H9 (cell line): ENCODE measurements at regions not wholly inside any gene's neighbourhood (a gene's known extent, or its start where the extent isn't known, plus 50 kb on each side); places are given as distances from the start of the nearest gene placed in this dataset.

Experiments
- DNase-seq: peaks from one replicate; pipeline ENCODE4 v3.0.0-alpha.2; 2017
- H2AFZ ChIP-seq: one replicate; pipeline ENCODE4 v1.6.1; 2013; ENCODE audit warnings: mild to moderate bottlenecking, low read length, control low read depth, moderate library complexity
- H2AK5ac ChIP-seq: 2 replicates; pipeline ENCODE4 v1.6.1; 2013; ENCODE audit warnings: low read length, control low read depth, mixed read lengths; ENCODE audit not compliant: insufficient read length
- H2BK120ac ChIP-seq: one replicate; pipeline ENCODE4 v1.6.1; 2013; ENCODE audit warnings: low read depth, mild to moderate bottlenecking, low read length, control low read depth, inconsistent platforms; ENCODE audit not compliant: poor library complexity, severe bottlenecking
- H2BK12ac ChIP-seq: 2 replicates; pipeline ENCODE4 v1.6.1; 2013; ENCODE audit warnings: low read length, control low read depth, mixed read lengths, low read depth; ENCODE audit not compliant: insufficient read length
- H2BK15ac ChIP-seq: 2 replicates; pipeline ENCODE4 v1.6.1; 2013; ENCODE audit warnings: low read depth, low read length, control low read depth
- H2BK20ac ChIP-seq: one replicate; pipeline ENCODE4 v1.6.1; 2013; ENCODE audit warnings: low read depth, mild to moderate bottlenecking, low read length, control low read depth, inconsistent platforms; ENCODE audit not compliant: poor library complexity, severe bottlenecking
- H2BK5ac ChIP-seq: 2 replicates; pipeline ENCODE4 v1.6.1; 2013; ENCODE audit warnings: low read length, control low read depth, mixed read lengths; ENCODE audit not compliant: insufficient read length
- H3K14ac ChIP-seq: 2 replicates; pipeline ENCODE4 v1.6.1; 2013; ENCODE audit warnings: low read length, control low read depth; ENCODE audit not compliant: insufficient read depth
- H3K18ac ChIP-seq: 2 replicates; pipeline ENCODE4 v1.6.1; 2013; ENCODE audit warnings: low read depth, mild to moderate bottlenecking, mixed read lengths, low read length, control low read depth; ENCODE audit not compliant: insufficient read length
- H3K23ac ChIP-seq: 2 replicates; pipeline ENCODE4 v1.6.1; 2013; ENCODE audit warnings: low read length, control low read depth, mixed read lengths, low read depth; ENCODE audit not compliant: insufficient read length
- H3K23me2 ChIP-seq: 2 replicates; pipeline ENCODE4 v1.6.1; 2013; ENCODE audit warnings: low read depth, mild to moderate bottlenecking, mixed read lengths, low read length, control low read depth; ENCODE audit not compliant: insufficient read length, poor library complexity, severe bottlenecking
- H3K27ac ChIP-seq: 2 replicates; pipeline ENCODE4 v1.5.1; 2013; ENCODE audit warnings: low read length, control low read depth, mixed read lengths, low read depth; ENCODE audit not compliant: insufficient read length
- H3K27me3 ChIP-seq: 2 replicates; pipeline ENCODE4 v1.6.1; 2013; ENCODE audit warnings: low read length, control low read depth, inconsistent platforms; ENCODE audit not compliant: insufficient read depth
- H3K4ac ChIP-seq: 2 replicates; pipeline ENCODE4 v1.6.1; 2013; ENCODE audit warnings: low read depth, mild to moderate bottlenecking, control low read depth, inconsistent platforms, low read length, moderate library complexity
- H3K4me1 ChIP-seq: 2 replicates; pipeline ENCODE4 v1.6.1; 2013; ENCODE audit warnings: low read length, control low read depth, inconsistent platforms; ENCODE audit not compliant: insufficient read depth
- H3K4me2 ChIP-seq: 2 replicates; pipeline ENCODE4 v1.6.1; 2013; ENCODE audit warnings: low read length, control low read depth, mixed read lengths; ENCODE audit not compliant: insufficient read length, insufficient read depth
- H3K56ac ChIP-seq: 2 replicates; pipeline ENCODE4 v1.6.1; 2013; ENCODE audit warnings: low read depth, mild to moderate bottlenecking, mixed read lengths, low read length, control low read depth; ENCODE audit not compliant: insufficient read length
- H3K79me1 ChIP-seq: 2 replicates; pipeline ENCODE4 v1.6.1; 2013; ENCODE audit warnings: low read depth, mild to moderate bottlenecking, moderate library complexity, low read length, control low read depth, inconsistent platforms; ENCODE audit not compliant: insufficient read depth, poor library complexity, severe bottlenecking
- H3K79me2 ChIP-seq: 2 replicates; pipeline ENCODE4 v1.6.1; 2013; ENCODE audit warnings: low read length, control low read depth, inconsistent platforms; ENCODE audit not compliant: insufficient read depth
- H3K9ac ChIP-seq: 2 replicates; pipeline ENCODE4 v1.6.1; 2013; ENCODE audit warnings: low read length, control low read depth, mixed read lengths; ENCODE audit not compliant: insufficient read length; ENCODE audit errors: extremely low read depth
- H3K9me3 ChIP-seq: one replicate; pipeline ENCODE4 v1.6.1; 2013; ENCODE audit warnings: low read depth, low read length, inconsistent platforms; ENCODE audit not compliant: control insufficient read depth
- H3T11ph ChIP-seq: one replicate; pipeline ENCODE4 v1.6.1; 2013; ENCODE audit warnings: mild to moderate bottlenecking, low read length, control low read depth, inconsistent platforms
- H4K20me1 ChIP-seq: one replicate; pipeline ENCODE4 v1.6.1; 2013; ENCODE audit not compliant: control insufficient read depth, insufficient read length, insufficient read depth
- H4K5ac ChIP-seq: 2 replicates; pipeline ENCODE4 v1.6.1; 2013; ENCODE audit warnings: low read depth, mild to moderate bottlenecking, mixed read lengths, low read length, control low read depth; ENCODE audit not compliant: insufficient read length
- H4K8ac ChIP-seq: replicated peaks from 2 replicates; pipeline ENCODE4 v1.6.1; 2013; ENCODE audit warnings: low read length, control low read depth, mixed read lengths, low read depth; ENCODE audit not compliant: insufficient read length
- H4K91ac ChIP-seq: 2 replicates; pipeline ENCODE4 v1.6.1; 2013; ENCODE audit warnings: low read depth, mild to moderate bottlenecking, moderate library complexity, mixed read lengths, low read length, control low read depth; ENCODE audit not compliant: insufficient read length
- H3K27ac Mint-ChIP-seq, 3 experiments: 2 replicates in 2 of 3; 3 replicates in 1 of 3; pipeline ENCODE4 v1.8.0; 2020 to 2021; ENCODE audit warnings: mixed read lengths in 3 of 3, mild to moderate bottlenecking in 1 of 3, moderate library complexity in 1 of 3
- H3K27me3 Mint-ChIP-seq: 2 replicates; pipeline ENCODE4 v1.8.0; 2021; ENCODE audit warnings: low read depth, mild to moderate bottlenecking, moderate library complexity, mixed read lengths
- H3K36me3 Mint-ChIP-seq, 3 experiments: 2 replicates in 2 of 3; 3 replicates in 1 of 3; pipeline ENCODE4 v1.8.0; 2020 to 2021; ENCODE audit warnings: low read depth in 3 of 3, mixed read lengths in 3 of 3; ENCODE audit not compliant: insufficient read depth in 1 of 3
- H3K4me1 Mint-ChIP-seq, 2 experiments: 2 replicates each; pipeline ENCODE4 v1.8.0; 2020; ENCODE audit warnings: mixed read lengths in 2 of 2
- H3K4me3 Mint-ChIP-seq, 2 experiments: 2 replicates in 1 of 2; 3 replicates in 1 of 2; pipeline ENCODE4 v1.8.0; 2020 to 2021; ENCODE audit warnings: mild to moderate bottlenecking in 2 of 2, mixed read lengths in 2 of 2, moderate library complexity in 1 of 2
- H3K9me3 Mint-ChIP-seq, 2 experiments: 2 replicates in 1 of 2; 3 replicates in 1 of 2; pipeline ENCODE4 v1.8.0; 2020; ENCODE audit warnings: mild to moderate bottlenecking in 2 of 2, mixed read lengths in 2 of 2, moderate library complexity in 1 of 2
- WGBS: extraction: QIAGEN DNeasy Blood & Tissue Kit; methylation state at CpG from one replicate; pipeline ENCODE4 v1.1.7; 2013; ENCODE audit warnings: missing lambda C conversion rate, low lambda C conversion rate, mixed read lengths; ENCODE audit not compliant: insufficient read length; ENCODE audit errors: extremely low coverage; 5-methylcytosine and 5-hydroxymethylcytosine counted together
- TF ChIP-seq, protein P1 (sequence below): fragments of 200-600 bp; sonication (generic); conservative IDR thresholded peaks from 3 replicates; pipeline ENCODE4 v1.8.0; 2021; ENCODE audit warnings: antibody characterized with exemption, mild to moderate bottlenecking

DNA sequence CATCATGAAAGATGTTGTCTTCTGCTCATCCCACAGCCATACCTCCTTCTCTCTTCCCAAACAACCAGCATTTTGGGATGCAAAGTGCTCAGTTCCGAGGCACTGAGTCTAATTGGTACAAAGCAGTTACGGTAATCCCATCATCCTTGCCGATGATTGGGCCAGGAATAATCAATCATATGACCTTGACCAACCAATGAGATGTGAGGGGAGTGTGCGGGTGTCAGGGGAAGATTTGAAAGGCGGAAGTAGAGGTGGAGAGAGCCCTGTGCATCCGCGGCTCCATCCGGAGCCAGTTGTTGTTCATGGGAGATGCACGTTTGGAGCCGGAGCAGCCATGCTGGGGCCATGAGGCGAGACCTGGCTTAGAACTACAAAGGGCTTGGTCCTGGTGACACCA lies 67.3 kb downstream of the SYNE3 start:
- Histone ChIP-seq H2BK20ac (no peak overlapping the region), H3K27me3 (no peaks in the 10 kb centered on the region; the same call in 1 of the 2 replicates), H3K79me2 (no peaks in the 10 kb centered on the region), H2BK15ac (no peak overlapping the region), H4K91ac (no peak overlapping the region), H3K23me2 (peaks cover 3% of the 10 kb centered on the region), H3K4me1 (no peaks in the 10 kb centered on the region), H3K23ac (no peak overlapping the region), H2BK120ac (no peak overlapping the region), H3K4ac (no peak overlapping the region), H3K56ac (no peak overlapping the region), H3K4me2 (no peak overlapping the region), H3K14ac (no peak overlapping the region), H3K79me1 (no peaks in the 10 kb centered on the region), H2BK5ac (no peak overlapping the region), H3K9me3 (no peaks in the 10 kb centered on the region), H3T11ph (no peak overlapping the region), H3K18ac (no peak overlapping the region), H2AK5ac (no peak overlapping the region), H2BK12ac (no peak overlapping the region), H2AFZ (no peak overlapping the region), H3K9ac (no peak overlapping the region), H4K5ac (no peak overlapping the region), H3K27ac (no peak overlapping the region), H4K20me1 (no peaks in the 10 kb centered on the region), H4K8ac (no peak overlapping the region)
- peaks cover 5% of the 10 kb centered on the region for H3K27me3 Mint-ChIP-seq
- no peak overlapping the region for H3K4me3 Mint-ChIP-seq
- no peak for DNase-seq
- WGBS = no CpG with 5 or more reads among the region's 11 CpGs
- no peaks in the 10 kb centered on the region for H3K36me3 Mint-ChIP-seq
- TF ChIP-seq, protein P1, sequence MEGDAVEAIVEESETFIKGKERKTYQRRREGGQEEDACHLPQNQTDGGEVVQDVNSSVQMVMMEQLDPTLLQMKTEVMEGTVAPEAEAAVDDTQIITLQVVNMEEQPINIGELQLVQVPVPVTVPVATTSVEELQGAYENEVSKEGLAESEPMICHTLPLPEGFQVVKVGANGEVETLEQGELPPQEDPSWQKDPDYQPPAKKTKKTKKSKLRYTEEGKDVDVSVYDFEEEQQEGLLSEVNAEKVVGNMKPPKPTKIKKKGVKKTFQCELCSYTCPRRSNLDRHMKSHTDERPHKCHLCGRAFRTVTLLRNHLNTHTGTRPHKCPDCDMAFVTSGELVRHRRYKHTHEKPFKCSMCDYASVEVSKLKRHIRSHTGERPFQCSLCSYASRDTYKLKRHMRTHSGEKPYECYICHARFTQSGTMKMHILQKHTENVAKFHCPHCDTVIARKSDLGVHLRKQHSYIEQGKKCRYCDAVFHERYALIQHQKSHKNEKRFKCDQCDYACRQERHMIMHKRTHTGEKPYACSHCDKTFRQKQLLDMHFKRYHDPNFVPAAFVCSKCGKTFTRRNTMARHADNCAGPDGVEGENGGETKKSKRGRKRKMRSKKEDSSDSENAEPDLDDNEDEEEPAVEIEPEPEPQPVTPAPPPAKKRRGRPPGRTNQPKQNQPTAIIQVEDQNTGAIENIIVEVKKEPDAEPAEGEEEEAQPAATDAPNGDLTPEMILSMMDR = no peak
- peaks cover 0 to 3% of the 10 kb centered on the region in 2 experiments; a peak in 2 of 4 replicates for H3K4me1 Mint-ChIP-seq
- no peaks in the 10 kb centered on the region for H3K9me3 Mint-ChIP-seq
- H3K27ac Mint-ChIP-seq = no peak overlapping the region; a peak in 1 of 7 replicates
